ENCODE measurements at regions not wholly inside any gene's neighbourhood (a gene's known extent, or its start where the extent isn't known, plus 50 kb on each side); places are given as distances from the start of the nearest gene placed in this dataset.
"Not testable (repeated sequence)": the region's sequence is repeated elsewhere in the genome, so short reads cannot be mapped to it uniquely, and the experiment has no call there.

DNA sequence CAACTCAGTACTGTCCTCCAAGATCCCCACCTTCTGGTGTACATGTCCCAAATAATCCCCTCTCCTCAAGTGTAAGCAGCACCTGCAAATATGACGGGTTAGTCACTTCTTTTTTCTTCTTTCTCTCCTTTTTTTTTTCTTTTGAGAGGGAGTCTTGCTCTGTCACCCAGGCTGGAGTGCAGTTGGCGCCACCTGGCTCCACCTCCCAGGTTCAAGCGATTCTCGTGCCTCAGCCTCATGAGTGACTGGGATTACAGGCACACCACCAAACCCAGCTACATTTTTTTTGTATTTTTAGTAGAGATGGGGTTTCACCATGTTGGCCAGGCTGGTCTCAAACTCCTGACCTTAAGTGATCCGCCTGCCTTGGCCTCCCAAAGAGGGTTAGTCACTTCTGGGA lies 123.8 kb upstream of the PALS2 start:
- TF ChIP-seq, protein P1, sequence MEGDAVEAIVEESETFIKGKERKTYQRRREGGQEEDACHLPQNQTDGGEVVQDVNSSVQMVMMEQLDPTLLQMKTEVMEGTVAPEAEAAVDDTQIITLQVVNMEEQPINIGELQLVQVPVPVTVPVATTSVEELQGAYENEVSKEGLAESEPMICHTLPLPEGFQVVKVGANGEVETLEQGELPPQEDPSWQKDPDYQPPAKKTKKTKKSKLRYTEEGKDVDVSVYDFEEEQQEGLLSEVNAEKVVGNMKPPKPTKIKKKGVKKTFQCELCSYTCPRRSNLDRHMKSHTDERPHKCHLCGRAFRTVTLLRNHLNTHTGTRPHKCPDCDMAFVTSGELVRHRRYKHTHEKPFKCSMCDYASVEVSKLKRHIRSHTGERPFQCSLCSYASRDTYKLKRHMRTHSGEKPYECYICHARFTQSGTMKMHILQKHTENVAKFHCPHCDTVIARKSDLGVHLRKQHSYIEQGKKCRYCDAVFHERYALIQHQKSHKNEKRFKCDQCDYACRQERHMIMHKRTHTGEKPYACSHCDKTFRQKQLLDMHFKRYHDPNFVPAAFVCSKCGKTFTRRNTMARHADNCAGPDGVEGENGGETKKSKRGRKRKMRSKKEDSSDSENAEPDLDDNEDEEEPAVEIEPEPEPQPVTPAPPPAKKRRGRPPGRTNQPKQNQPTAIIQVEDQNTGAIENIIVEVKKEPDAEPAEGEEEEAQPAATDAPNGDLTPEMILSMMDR (IDR thresholded peaks at IDR 0.05): not testable (repeated sequence)
- TF ChIP-seq ZFX (IDR thresholded peaks at IDR 0.05; ENCODE audit: borderline replicate concordance): not testable (repeated sequence)

Data from 22Rv1 (cell line).